ENCODE measurements at regions not wholly inside any gene's neighbourhood (a gene's known extent, or its start where the extent isn't known, plus 50 kb on each side); places are given as distances from the start of the nearest gene placed in this dataset.

- Histone ChIP-seq H3K4me1 (ENCODE audit: control insufficient read depth in 2 of 2, insufficient read depth in 2 of 2, low read length in 2 of 2) (no peaks in the 10 kb centered on the region), H3K4me3 (ENCODE audit: low read length in 2 of 2) (no peak overlapping the region), H3K27ac (ENCODE audit: low read depth in 2 of 2, low read length in 2 of 2) (no peak overlapping the region), H3K27me3 (ENCODE audit: control insufficient read depth in 2 of 2, insufficient read depth in 2 of 2, low read length in 2 of 2) (no peaks in the 10 kb centered on the region), H3K9ac (ENCODE audit: low read depth in 1 of 2, low read length in 2 of 2) (no peak overlapping the region), H3K9me3 (ENCODE audit: control insufficient read depth in 2 of 2, low read length in 2 of 2) (no peaks in the 10 kb centered on the region), H3K36me3 (ENCODE audit: control insufficient read depth in 2 of 2, insufficient read depth in 2 of 2, low read length in 2 of 2) (no peaks in the 10 kb centered on the region)
Measured at GRCh38 chr4:96626023-96626422, 786.1 kb downstream of the PDHA2 start.

- no peak overlapping the region for H3K4me3 ChIP-seq (ENCODE audit: low read length in 2 of 2)
- no peaks in the 10 kb centered on the region for H3K4me1 ChIP-seq (ENCODE audit: control insufficient read depth in 2 of 2, insufficient read depth in 2 of 2, low read length in 2 of 2)
- no peak overlapping the region for H3K27ac ChIP-seq (ENCODE audit: low read depth in 2 of 2, low read length in 2 of 2)
- no peaks in the 10 kb centered on the region for H3K27me3 ChIP-seq (ENCODE audit: control insufficient read depth in 2 of 2, insufficient read depth in 2 of 2, low read length in 2 of 2)
- H3K9me3 ChIP-seq (ENCODE audit: control insufficient read depth in 2 of 2, low read length in 2 of 2), result no peaks in the 10 kb centered on the region
- no peaks in the 10 kb centered on the region for H3K36me3 ChIP-seq (ENCODE audit: control insufficient read depth in 2 of 2, insufficient read depth in 2 of 2, low read length in 2 of 2)
- no peak overlapping the region for H3K9ac ChIP-seq (ENCODE audit: low read depth in 1 of 2, low read length in 2 of 2)
Measured at GRCh38 chr4:96630839-96631238, 790.9 kb downstream of the PDHA2 start.

- H3K9ac ChIP-seq (ENCODE audit: low read depth in 1 of 2, low read length in 2 of 2), result no peak overlapping the region
- H3K4me1 ChIP-seq (ENCODE audit: control insufficient read depth in 2 of 2, insufficient read depth in 2 of 2, low read length in 2 of 2), result no peaks in the 10 kb centered on the region
- no peaks in the 10 kb centered on the region for H3K27me3 ChIP-seq (ENCODE audit: control insufficient read depth in 2 of 2, insufficient read depth in 2 of 2, low read length in 2 of 2)
- no peaks in the 10 kb centered on the region for H3K9me3 ChIP-seq (ENCODE audit: control insufficient read depth in 2 of 2, low read length in 2 of 2)
- H3K4me3 ChIP-seq (ENCODE audit: low read length in 2 of 2), result no peak overlapping the region
- no peaks in the 10 kb centered on the region for H3K36me3 ChIP-seq (ENCODE audit: control insufficient read depth in 2 of 2, insufficient read depth in 2 of 2, low read length in 2 of 2)
- H3K27ac ChIP-seq (ENCODE audit: low read depth in 2 of 2, low read length in 2 of 2), result no peak overlapping the region
Measured at GRCh38 chr4:96637971-96638412, 798.1 kb downstream of the PDHA2 start.

- no peaks in the 10 kb centered on the region for H3K27me3 ChIP-seq (ENCODE audit: control insufficient read depth in 2 of 2, insufficient read depth in 2 of 2, low read length in 2 of 2)
- H3K9me3 ChIP-seq (ENCODE audit: control insufficient read depth in 2 of 2, low read length in 2 of 2), result no peaks in the 10 kb centered on the region
- H3K36me3 ChIP-seq (ENCODE audit: control insufficient read depth in 2 of 2, insufficient read depth in 2 of 2, low read length in 2 of 2), result no peaks in the 10 kb centered on the region
Measured at GRCh38 chr4:96639932-96640331, 800.0 kb downstream of the PDHA2 start.

GRCh38 chr4:96642490-96642889, 802.6 kb downstream of the PDHA2 start:
- Histone ChIP-seq H3K27ac (ENCODE audit: low read depth in 2 of 2, low read length in 2 of 2) (no peak overlapping the region), H3K4me3 (ENCODE audit: low read length in 2 of 2) (no peak overlapping the region), H3K4me1 (ENCODE audit: control insufficient read depth in 2 of 2, insufficient read depth in 2 of 2, low read length in 2 of 2) (no peaks in the 10 kb centered on the region), H3K9me3 (ENCODE audit: control insufficient read depth in 2 of 2, low read length in 2 of 2) (no peaks in the 10 kb centered on the region), H3K27me3 (ENCODE audit: control insufficient read depth in 2 of 2, insufficient read depth in 2 of 2, low read length in 2 of 2) (no peaks in the 10 kb centered on the region), H3K36me3 (ENCODE audit: control insufficient read depth in 2 of 2, insufficient read depth in 2 of 2, low read length in 2 of 2) (no peaks in the 10 kb centered on the region), H3K9ac (ENCODE audit: low read depth in 1 of 2, low read length in 2 of 2) (no peak overlapping the region)

More at GRCh38 chr4:96639932-96640331, 800.0 kb downstream of the PDHA2 start:
- Histone ChIP-seq H3K27ac (ENCODE audit: low read depth in 2 of 2, low read length in 2 of 2) (no peak overlapping the region), H3K9ac (ENCODE audit: low read depth in 1 of 2, low read length in 2 of 2) (no peak overlapping the region), H3K4me1 (ENCODE audit: control insufficient read depth in 2 of 2, insufficient read depth in 2 of 2, low read length in 2 of 2) (no peaks in the 10 kb centered on the region), H3K4me3 (ENCODE audit: low read length in 2 of 2) (no peak overlapping the region)

GRCh38 chr4:96646146-96646545, 806.3 kb downstream of the PDHA2 start:
- Histone ChIP-seq H3K27me3 (ENCODE audit: control insufficient read depth in 2 of 2, insufficient read depth in 2 of 2, low read length in 2 of 2) (no peaks in the 10 kb centered on the region), H3K36me3 (ENCODE audit: control insufficient read depth in 2 of 2, insufficient read depth in 2 of 2, low read length in 2 of 2) (no peaks in the 10 kb centered on the region), H3K9me3 (ENCODE audit: control insufficient read depth in 2 of 2, low read length in 2 of 2) (no peaks in the 10 kb centered on the region), H3K27ac (ENCODE audit: low read depth in 2 of 2, low read length in 2 of 2) (no peak overlapping the region), H3K9ac (ENCODE audit: low read depth in 1 of 2, low read length in 2 of 2) (no peak overlapping the region), H3K4me1 (ENCODE audit: control insufficient read depth in 2 of 2, insufficient read depth in 2 of 2, low read length in 2 of 2) (no peaks in the 10 kb centered on the region), H3K4me3 (ENCODE audit: low read length in 2 of 2) (no peak overlapping the region)

- Histone ChIP-seq H3K4me1 (ENCODE audit: control insufficient read depth in 2 of 2, insufficient read depth in 2 of 2, low read length in 2 of 2) (no peaks in the 10 kb centered on the region), H3K4me3 (ENCODE audit: low read length in 2 of 2) (no peak overlapping the region), H3K27ac (ENCODE audit: low read depth in 2 of 2, low read length in 2 of 2) (no peak overlapping the region), H3K9me3 (ENCODE audit: control insufficient read depth in 2 of 2, low read length in 2 of 2) (no peaks in the 10 kb centered on the region), H3K36me3 (ENCODE audit: control insufficient read depth in 2 of 2, insufficient read depth in 2 of 2, low read length in 2 of 2) (no peaks in the 10 kb centered on the region), H3K9ac (ENCODE audit: low read depth in 1 of 2, low read length in 2 of 2) (no peak overlapping the region), H3K27me3 (ENCODE audit: control insufficient read depth in 2 of 2, insufficient read depth in 2 of 2, low read length in 2 of 2) (no peaks in the 10 kb centered on the region)
Measured at GRCh38 chr4:96649536-96649935, 809.6 kb downstream of the PDHA2 start.

GRCh38 chr4:96652158-96652557, 812.3 kb downstream of the PDHA2 start:
- Histone ChIP-seq H3K4me1 (ENCODE audit: control insufficient read depth in 2 of 2, insufficient read depth in 2 of 2, low read length in 2 of 2) (no peaks in the 10 kb centered on the region), H3K27ac (ENCODE audit: low read depth in 2 of 2, low read length in 2 of 2) (no peak overlapping the region), H3K27me3 (ENCODE audit: control insufficient read depth in 2 of 2, insufficient read depth in 2 of 2, low read length in 2 of 2) (no peaks in the 10 kb centered on the region), H3K36me3 (ENCODE audit: control insufficient read depth in 2 of 2, insufficient read depth in 2 of 2, low read length in 2 of 2) (no peaks in the 10 kb centered on the region), H3K9ac (ENCODE audit: low read depth in 1 of 2, low read length in 2 of 2) (no peak overlapping the region), H3K4me3 (ENCODE audit: low read length in 2 of 2) (no peak overlapping the region), H3K9me3 (ENCODE audit: control insufficient read depth in 2 of 2, low read length in 2 of 2) (no peaks in the 10 kb centered on the region)

GRCh38 chr4:96652821-96653220, 812.9 kb downstream of the PDHA2 start:
- no peak overlapping the region for H3K9ac ChIP-seq (ENCODE audit: low read depth in 1 of 2, low read length in 2 of 2)
- no peaks in the 10 kb centered on the region for H3K4me1 ChIP-seq (ENCODE audit: control insufficient read depth in 2 of 2, insufficient read depth in 2 of 2, low read length in 2 of 2)
- H3K36me3 ChIP-seq (ENCODE audit: control insufficient read depth in 2 of 2, insufficient read depth in 2 of 2, low read length in 2 of 2), result no peaks in the 10 kb centered on the region
- H3K9me3 ChIP-seq (ENCODE audit: control insufficient read depth in 2 of 2, low read length in 2 of 2), result no peaks in the 10 kb centered on the region
- H3K4me3 ChIP-seq (ENCODE audit: low read length in 2 of 2), result no peak overlapping the region
- H3K27ac ChIP-seq (ENCODE audit: low read depth in 2 of 2, low read length in 2 of 2), result no peak overlapping the region
- H3K27me3 ChIP-seq (ENCODE audit: control insufficient read depth in 2 of 2, insufficient read depth in 2 of 2, low read length in 2 of 2), result no peaks in the 10 kb centered on the region

GRCh38 chr4:96654045-96654444, 814.2 kb downstream of the PDHA2 start:
- Histone ChIP-seq H3K9ac (ENCODE audit: low read depth in 1 of 2, low read length in 2 of 2) (no peak overlapping the region), H3K27me3 (ENCODE audit: control insufficient read depth in 2 of 2, insufficient read depth in 2 of 2, low read length in 2 of 2) (no peaks in the 10 kb centered on the region), H3K36me3 (ENCODE audit: control insufficient read depth in 2 of 2, insufficient read depth in 2 of 2, low read length in 2 of 2) (no peaks in the 10 kb centered on the region), H3K27ac (ENCODE audit: low read depth in 2 of 2, low read length in 2 of 2) (no peak overlapping the region), H3K4me1 (ENCODE audit: control insufficient read depth in 2 of 2, insufficient read depth in 2 of 2, low read length in 2 of 2) (no peaks in the 10 kb centered on the region), H3K9me3 (ENCODE audit: control insufficient read depth in 2 of 2, low read length in 2 of 2) (no peaks in the 10 kb centered on the region), H3K4me3 (ENCODE audit: low read length in 2 of 2) (no peak overlapping the region)

GRCh38 chr4:96670381-96670780, 830.5 kb downstream of the PDHA2 start:
- H3K36me3 ChIP-seq (ENCODE audit: control insufficient read depth in 2 of 2, insufficient read depth in 2 of 2, low read length in 2 of 2), result no peaks in the 10 kb centered on the region
- no peak overlapping the region for H3K27ac ChIP-seq (ENCODE audit: low read depth in 2 of 2, low read length in 2 of 2)
- H3K9me3 ChIP-seq (ENCODE audit: control insufficient read depth in 2 of 2, low read length in 2 of 2), result no peaks in the 10 kb centered on the region
- H3K27me3 ChIP-seq (ENCODE audit: control insufficient read depth in 2 of 2, insufficient read depth in 2 of 2, low read length in 2 of 2), result no peaks in the 10 kb centered on the region
- no peak overlapping the region for H3K9ac ChIP-seq (ENCODE audit: low read depth in 1 of 2, low read length in 2 of 2)
- no peaks in the 10 kb centered on the region for H3K4me1 ChIP-seq (ENCODE audit: control insufficient read depth in 2 of 2, insufficient read depth in 2 of 2, low read length in 2 of 2)
- no peak overlapping the region for H3K4me3 ChIP-seq (ENCODE audit: low read length in 2 of 2)
